ENCODE measurements at regions not wholly inside any gene's neighbourhood (a gene's known extent, or its start where the extent isn't known, plus 50 kb on each side); places are given as distances from the start of the nearest gene placed in this dataset.

DNA sequence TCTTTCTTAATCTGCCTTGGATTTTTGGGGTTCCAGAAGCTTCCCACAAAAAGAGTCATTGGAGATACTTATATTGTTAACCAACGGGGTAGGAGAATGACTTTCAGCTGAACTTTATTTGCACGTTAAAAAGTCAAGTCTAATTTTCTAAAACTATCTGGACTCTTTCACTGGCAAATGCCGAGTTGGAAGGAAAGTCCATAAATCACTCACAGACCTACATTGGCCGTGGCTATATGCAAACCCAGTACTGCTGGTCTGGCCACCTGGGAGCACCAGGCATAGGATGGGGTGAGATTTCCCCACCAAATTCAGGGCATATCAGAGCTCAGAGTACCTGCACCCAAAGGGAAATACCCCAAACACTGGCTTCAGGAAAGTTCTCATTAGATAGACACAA lies 71.3 kb upstream of the SALL4 start:
- TF ChIP-seq CTCF (IDR thresholded peaks at IDR 0.05), result no peak
- TF ChIP-seq, protein P1, sequence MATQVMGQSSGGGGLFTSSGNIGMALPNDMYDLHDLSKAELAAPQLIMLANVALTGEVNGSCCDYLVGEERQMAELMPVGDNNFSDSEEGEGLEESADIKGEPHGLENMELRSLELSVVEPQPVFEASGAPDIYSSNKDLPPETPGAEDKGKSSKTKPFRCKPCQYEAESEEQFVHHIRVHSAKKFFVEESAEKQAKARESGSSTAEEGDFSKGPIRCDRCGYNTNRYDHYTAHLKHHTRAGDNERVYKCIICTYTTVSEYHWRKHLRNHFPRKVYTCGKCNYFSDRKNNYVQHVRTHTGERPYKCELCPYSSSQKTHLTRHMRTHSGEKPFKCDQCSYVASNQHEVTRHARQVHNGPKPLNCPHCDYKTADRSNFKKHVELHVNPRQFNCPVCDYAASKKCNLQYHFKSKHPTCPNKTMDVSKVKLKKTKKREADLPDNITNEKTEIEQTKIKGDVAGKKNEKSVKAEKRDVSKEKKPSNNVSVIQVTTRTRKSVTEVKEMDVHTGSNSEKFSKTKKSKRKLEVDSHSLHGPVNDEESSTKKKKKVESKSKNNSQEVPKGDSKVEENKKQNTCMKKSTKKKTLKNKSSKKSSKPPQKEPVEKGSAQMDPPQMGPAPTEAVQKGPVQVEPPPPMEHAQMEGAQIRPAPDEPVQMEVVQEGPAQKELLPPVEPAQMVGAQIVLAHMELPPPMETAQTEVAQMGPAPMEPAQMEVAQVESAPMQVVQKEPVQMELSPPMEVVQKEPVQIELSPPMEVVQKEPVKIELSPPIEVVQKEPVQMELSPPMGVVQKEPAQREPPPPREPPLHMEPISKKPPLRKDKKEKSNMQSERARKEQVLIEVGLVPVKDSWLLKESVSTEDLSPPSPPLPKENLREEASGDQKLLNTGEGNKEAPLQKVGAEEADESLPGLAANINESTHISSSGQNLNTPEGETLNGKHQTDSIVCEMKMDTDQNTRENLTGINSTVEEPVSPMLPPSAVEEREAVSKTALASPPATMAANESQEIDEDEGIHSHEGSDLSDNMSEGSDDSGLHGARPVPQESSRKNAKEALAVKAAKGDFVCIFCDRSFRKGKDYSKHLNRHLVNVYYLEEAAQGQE (IDR thresholded peaks at IDR 0.05; ENCODE audit: insufficient read depth in 1 of 2, low read depth in 2 of 2, low read length in 1 of 2), result no peak
- no peak for TF ChIP-seq POLR2AphosphoS5 (IDR thresholded peaks at IDR 0.05; ENCODE audit: low read depth, low read length)
